Left colon (tissue), 2 donors: ENCODE measurements at regions not wholly inside any gene's neighbourhood (a gene's known extent, or its start where the extent isn't known, plus 50 kb on each side); places are given as distances from the start of the nearest gene placed in this dataset.

ENCODE experiments used
- ATAC-seq: fragments of 200-7000 bp; cut with Tn5 transposase; one replicate; pipeline ENCODE4 v1.9.1; 2020; ENCODE audit warnings: mild to moderate bottlenecking, moderate library complexity
- DNase-seq, 2 donors: peaks; one replicate each; pipeline ENCODE4 v3.0.0-alpha.2; 2020
- intact Hi-C, 2 donors: fragments of 100-400 bp; cut with DNase I in 1 of 2; cut with micrococcal nuclease in 1 of 2; formaldehyde crosslinking; loops; one replicate each; pipeline versions ENCODE4 v1.11.2 to v1.14.0; 2022; cut with DNase I, micrococcal nuclease
- donor health status: DM: no; HTN: no; CAD: no.
- donor health status: DM: yes; HTN: yes; CAD: no.

- DNase-seq = no peak
- ATAC-seq = no peak
- intact Hi-C loops = no loop called here
Observed at GRCh38 chr4:12827966-12828365, 656.2 kb downstream of the RAB28 start.

DNA sequence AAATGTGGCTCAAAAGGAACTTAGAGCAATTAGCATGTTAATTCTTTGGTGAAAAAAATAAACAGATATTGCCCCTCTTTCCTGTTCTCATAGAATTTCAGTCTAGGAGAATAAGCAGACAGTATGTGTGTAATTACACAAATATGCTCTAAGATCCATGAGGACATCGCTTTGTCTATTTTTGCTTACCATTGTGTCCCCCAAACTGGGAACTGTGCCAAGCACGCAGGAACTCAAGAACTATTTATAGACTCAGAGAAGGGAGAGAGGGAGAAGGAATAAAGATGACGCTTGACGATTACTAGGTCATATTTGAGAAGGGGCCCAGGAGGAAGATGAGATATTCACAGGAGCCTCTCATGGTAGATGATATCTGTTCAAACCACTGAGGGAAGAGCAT lies 692.6 kb downstream of the RAB28 start:
- DNase-seq (no peak), ATAC-seq (no peak)
- intact Hi-C loops = no loop called here

GRCh38 chr4:12787261-12787660 lies 696.9 kb downstream of the RAB28 start:
- intact Hi-C loops = no loop called here
- ATAC-seq = no peak

GRCh38 chr4:12778706-12779105 lies 705.4 kb downstream of the RAB28 start:
- DNase-seq (no peak), ATAC-seq (no peak)

More at GRCh38 chr4:12787261-12787660, 696.9 kb downstream of the RAB28 start:
- no peak for DNase-seq

DNA sequence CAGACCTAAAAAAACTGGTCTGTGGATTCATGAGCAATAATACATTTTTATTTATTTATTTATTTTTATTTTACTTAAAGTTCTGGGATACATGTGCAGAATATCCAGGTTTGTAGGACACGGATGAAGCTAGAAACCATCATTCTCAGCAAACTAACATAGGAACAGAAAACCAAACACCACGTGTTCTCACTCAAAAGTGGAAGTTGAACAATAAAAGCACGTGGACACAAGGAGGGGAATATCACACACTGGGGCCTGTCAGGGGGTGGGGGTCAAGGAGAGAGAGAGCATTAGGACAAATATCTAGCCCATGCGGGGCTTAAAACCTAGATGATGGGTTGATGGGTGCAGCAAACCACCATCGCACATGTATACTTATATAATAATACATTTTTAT lies 705.9 kb downstream of the RAB28 start:
- ATAC-seq = no peak
- intact Hi-C loops = no loop called here
- no peak for DNase-seq

More at GRCh38 chr4:12778706-12779105, 705.4 kb downstream of the RAB28 start:
- intact Hi-C loops = no loop called here

DNA sequence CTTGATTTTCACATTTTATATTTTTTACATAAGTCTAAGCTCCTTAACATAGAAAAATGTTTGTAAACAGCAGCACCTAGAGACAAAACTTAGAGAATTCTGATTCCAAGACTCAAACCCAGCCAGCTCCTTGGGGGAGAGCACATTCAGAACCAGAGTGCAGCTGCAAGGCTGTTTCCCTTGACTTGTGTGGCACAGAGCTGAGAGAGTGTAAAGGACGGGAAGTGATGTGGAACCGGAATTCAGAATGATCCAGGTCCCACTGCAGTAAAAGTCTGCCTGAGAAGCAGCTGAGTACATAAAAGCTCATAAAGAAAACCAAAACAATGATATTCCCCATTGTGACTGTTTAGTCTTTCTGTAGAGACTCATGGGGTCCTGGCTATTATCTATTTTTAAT lies 713.8 kb downstream of the RAB28 start:
- no peak for ATAC-seq
- intact Hi-C loops = no loop called here
- no peak for DNase-seq

DNA sequence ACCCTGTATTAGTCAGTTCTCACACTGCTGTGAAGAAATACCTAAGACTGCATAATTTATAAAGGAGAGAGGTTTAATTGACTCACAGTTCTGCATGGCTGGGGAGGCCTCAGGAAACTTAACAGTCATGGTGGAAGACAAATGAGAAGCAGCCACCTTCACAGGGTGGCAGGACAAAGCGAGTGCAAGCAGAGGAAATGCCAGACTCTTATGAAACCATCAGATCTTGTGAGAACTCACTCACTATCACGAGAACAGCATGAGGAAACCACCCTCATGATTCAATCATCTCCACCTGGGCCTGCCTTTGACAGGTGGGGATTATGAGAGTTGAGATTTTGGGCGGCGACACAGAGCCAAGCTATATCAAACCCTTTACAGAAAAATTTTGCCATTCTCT lies 722.4 kb downstream of the RAB28 start:
- intact Hi-C loops = no loop called here
- no peak for ATAC-seq
- no peak for DNase-seq

- DNase-seq = no peak
- ATAC-seq = no peak
- intact Hi-C loops = no loop called here
Observed at GRCh38 chr4:12747154-12747553, 737.0 kb downstream of the RAB28 start.

GRCh38 chr4:12746221-12746620 lies 737.9 kb downstream of the RAB28 start:
- intact Hi-C loops = no loop called here
- ATAC-seq = no peak
- no peak for DNase-seq

- intact Hi-C loops = loop anchor here in 1 of 2 donors (10.0 kb wide), 1 partner anchor 820 kb away; no protein-coding TSS in a partner anchor
- ATAC-seq = no peak
Observed at GRCh38 chr4:12734586-12734985, 749.6 kb downstream of the RAB28 start.

DNA sequence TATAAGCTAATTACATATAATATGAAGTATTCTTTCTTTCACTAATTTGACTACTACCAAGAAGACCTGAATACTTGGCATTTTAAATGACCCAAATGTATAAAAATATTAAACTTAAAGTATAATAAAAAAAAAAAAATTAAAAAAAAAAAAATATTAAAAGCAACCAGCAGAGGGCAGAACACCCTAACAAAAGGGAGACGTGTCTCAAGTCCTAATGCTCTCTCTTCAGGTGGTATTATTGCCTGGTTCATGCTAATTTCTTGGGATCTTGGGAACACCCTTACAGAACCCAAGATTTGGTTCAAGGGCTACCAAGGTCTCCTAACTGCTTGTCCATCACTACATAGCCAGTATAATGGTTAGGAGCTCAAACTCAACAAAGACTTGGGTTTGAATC lies 754.8 kb downstream of the RAB28 start:
- DNase-seq (no peak), ATAC-seq (no peak)
- intact Hi-C loops = no loop called here

More at GRCh38 chr4:12734586-12734985, 749.6 kb downstream of the RAB28 start:
- no peak for DNase-seq

- ATAC-seq (no peak), DNase-seq (no peak)
- intact Hi-C loops = no loop called here
Observed at GRCh38 chr4:12724510-12724909, 759.6 kb downstream of the RAB28 start.

GRCh38 chr4:12723849-12724447 lies 760.2 kb downstream of the RAB28 start:
- ATAC-seq = no peak
- intact Hi-C loops = no loop called here
- DNase-seq = no peak

DNA sequence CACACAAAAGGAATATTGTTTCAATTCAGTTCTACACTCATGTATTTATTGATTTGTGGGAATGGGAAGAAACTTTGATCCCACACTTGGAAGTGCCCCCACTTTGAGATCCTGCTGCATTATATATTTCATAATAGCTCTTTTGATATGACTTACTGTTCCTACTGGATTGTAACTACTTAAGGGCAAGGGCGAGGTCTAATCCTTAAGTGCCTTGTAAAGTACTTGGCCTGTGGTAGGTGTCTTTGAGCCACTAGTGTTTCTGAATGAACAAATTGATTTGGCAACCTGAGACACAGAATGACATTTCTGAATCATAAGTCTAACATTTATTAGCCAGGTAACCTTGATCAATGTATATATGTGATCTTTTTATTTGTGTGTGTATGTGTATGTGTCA lies 767.2 kb downstream of the RAB28 start:
- intact Hi-C loops = no loop called here
- ATAC-seq (no peak), DNase-seq (no peak)

DNA sequence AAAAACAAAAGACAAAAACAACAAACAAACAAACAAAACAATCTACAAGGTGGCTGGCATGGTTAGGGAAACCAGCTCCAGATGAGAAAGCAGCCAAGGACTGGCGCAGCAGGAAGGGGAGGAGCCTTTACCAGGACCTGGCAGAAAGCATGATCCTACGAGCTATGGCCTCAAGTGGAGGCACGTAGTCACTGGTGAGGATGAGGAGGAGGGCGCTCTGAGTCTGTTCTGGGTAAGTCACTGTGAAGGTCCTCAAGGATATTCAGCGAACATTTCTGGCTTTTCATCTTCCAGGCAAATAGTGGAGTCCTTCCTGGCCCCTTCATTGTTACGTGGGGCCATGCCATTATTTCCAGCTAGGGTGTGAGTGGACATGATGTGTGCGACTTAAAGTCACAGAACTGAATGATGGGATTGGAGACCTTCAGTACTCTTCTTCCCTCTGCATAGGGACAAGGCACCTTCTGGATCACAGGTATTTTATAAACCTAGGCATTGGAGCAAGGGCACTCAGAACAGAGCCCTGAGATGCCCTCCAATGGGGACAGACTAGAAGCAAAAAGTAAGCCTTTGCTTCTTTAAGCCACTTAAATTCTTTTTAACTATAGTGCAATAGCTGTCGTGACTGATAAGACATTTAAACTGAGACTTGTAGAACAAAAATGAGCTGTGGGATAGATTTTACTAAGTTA lies 771.3 kb downstream of the RAB28 start:
- ATAC-seq (no peak), DNase-seq (no peak)
- intact Hi-C loops = no loop called here

- no peak for ATAC-seq
- DNase-seq = no peak
- intact Hi-C loops = no loop called here
Observed at GRCh38 chr4:12707381-12708175, 776.6 kb downstream of the RAB28 start.

GRCh38 chr4:12703036-12703435 lies 781.1 kb downstream of the RAB28 start:
- DNase-seq (no peak), ATAC-seq (no peak)
- intact Hi-C loops = no loop called here

DNA sequence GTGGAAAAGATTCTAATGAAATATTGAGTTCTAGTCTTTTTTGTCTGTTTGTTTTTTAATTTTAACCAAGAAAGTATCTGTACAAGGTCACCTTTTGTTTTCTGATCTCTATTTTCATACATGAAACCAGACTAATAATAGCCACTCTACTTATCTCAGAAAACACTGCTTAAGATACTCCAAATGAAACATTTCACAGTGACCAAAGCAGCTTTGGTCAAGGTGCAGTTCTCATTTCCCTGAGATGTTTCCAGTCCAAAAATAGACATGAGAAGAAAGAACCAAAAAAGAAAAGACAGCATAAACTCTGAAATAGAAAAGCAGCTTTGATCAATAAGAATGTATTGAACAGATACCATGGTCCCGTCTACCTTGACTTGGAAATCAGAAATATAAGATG lies 782.8 kb downstream of the RAB28 start:
- DNase-seq = no peak
- ATAC-seq = no peak
- intact Hi-C loops = no loop called here

GRCh38 chr4:12697970-12698369 lies 786.2 kb downstream of the RAB28 start:
- intact Hi-C loops = no loop called here
- ATAC-seq = no peak
- DNase-seq = no peak

DNA sequence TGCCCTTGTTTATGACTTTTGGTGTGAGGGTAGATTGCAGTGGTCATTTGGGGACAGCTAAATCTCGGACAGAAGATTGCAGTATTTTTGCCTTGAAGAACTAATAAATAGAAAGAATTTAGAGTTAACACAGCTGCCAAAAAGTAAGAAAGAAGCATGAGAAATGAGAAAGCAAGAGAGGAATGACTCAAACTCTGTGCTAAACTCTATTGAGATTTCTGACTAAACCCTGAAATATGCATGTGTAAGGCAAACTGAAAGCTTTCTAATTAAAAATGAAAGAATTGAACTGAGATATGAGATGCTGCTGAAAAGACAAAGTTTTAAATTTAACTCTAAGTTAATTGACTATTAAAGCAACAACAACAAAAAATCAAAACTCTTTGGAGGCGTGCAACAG lies 791.3 kb downstream of the RAB28 start:
- intact Hi-C loops = no loop called here
- no peak for ATAC-seq
- no peak for DNase-seq
